HFFc6 (cell line): ENCODE measurements at regions not wholly inside any gene's neighbourhood (a gene's known extent, or its start where the extent isn't known, plus 50 kb on each side); places are given as distances from the start of the nearest gene placed in this dataset.

Experiments
- DNase-seq: peaks from one replicate; pipeline ENCODE4 v3.0.0-alpha.2; 2018
- H3K27ac Mint-ChIP-seq: 2 replicates; pipeline ENCODE4 v1.8.0; 2020; ENCODE audit warnings: mild to moderate bottlenecking, mixed read lengths
- H3K27me3 Mint-ChIP-seq: 2 replicates; pipeline ENCODE4 v1.8.0; 2021; ENCODE audit warnings: mild to moderate bottlenecking, moderate library complexity, mixed read lengths; ENCODE audit not compliant: insufficient read depth
- H3K36me3 Mint-ChIP-seq: 2 replicates; pipeline ENCODE4 v1.8.0; 2021; ENCODE audit warnings: low read depth, mixed read lengths
- H3K4me1 Mint-ChIP-seq: 2 replicates; pipeline ENCODE4 v1.8.0; 2020; ENCODE audit warnings: low read depth, mixed read lengths
- H3K4me3 Mint-ChIP-seq: 2 replicates; pipeline ENCODE4 v1.8.0; 2020; ENCODE audit warnings: mild to moderate bottlenecking, moderate library complexity, mixed read lengths
- H3K9me3 Mint-ChIP-seq: 2 replicates; pipeline ENCODE4 v1.8.0; 2020; ENCODE audit warnings: mild to moderate bottlenecking, mixed read lengths
- CTCF ChIP-seq: fragments of 200-600 bp; sonication (generic); IDR thresholded peaks from 2 replicates; pipeline ENCODE4 v1.5.0; 2021; ENCODE audit warnings: antibody characterized with exemption, mild to moderate bottlenecking

- H3K27ac Mint-ChIP-seq, result no peak overlapping the region
- peaks cover 5% of the 10 kb centered on the region; the same call in 1 of the 2 replicates for H3K9me3 Mint-ChIP-seq
- no peak for TF ChIP-seq CTCF
- H3K36me3 Mint-ChIP-seq, result no peaks in the 10 kb centered on the region
- peaks cover 8% of the 10 kb centered on the region for H3K4me1 Mint-ChIP-seq
- no peak for DNase-seq
- H3K4me3 Mint-ChIP-seq, result no peak overlapping the region
- peaks cover 28% of the 10 kb centered on the region for H3K27me3 Mint-ChIP-seq
Observed at GRCh38 chr3:72180405-72180804, 395.5 kb upstream of the PROK2 start.

GRCh38 chr3:72179107-72179464 is 394.1 kb upstream of the PROK2 start:
- Mint-ChIP-seq H3K9me3 (peaks cover 5% of the 10 kb centered on the region; the same call in 1 of the 2 replicates), H3K36me3 (no peaks in the 10 kb centered on the region), H3K27me3 (peaks cover 26% of the 10 kb centered on the region), H3K4me1 (peaks cover 8% of the 10 kb centered on the region), H3K27ac (no peak overlapping the region), H3K4me3 (no peak overlapping the region)
- TF ChIP-seq CTCF, result no peak
- DNase-seq, result no peak

- Mint-ChIP-seq H3K27me3 (peaks cover 26% of the 10 kb centered on the region), H3K36me3 (no peaks in the 10 kb centered on the region)
- DNase-seq, result no peak
Observed at GRCh38 chr3:72178463-72179106, 393.6 kb upstream of the PROK2 start.

GRCh38 chr3:72177075-72178050 is 392.4 kb upstream of the PROK2 start:
- Mint-ChIP-seq H3K36me3 (no peaks in the 10 kb centered on the region), H3K4me3 (peak overlapping the region; percentile 38; the same call in 1 of the 2 replicates), H3K27me3 (peaks cover 21% of the 10 kb centered on the region), H3K27ac (no peak overlapping the region), H3K4me1 (peaks cover 8% of the 10 kb centered on the region), H3K9me3 (peaks cover 5% of the 10 kb centered on the region; the same call in 1 of the 2 replicates)
- DNase-seq, result no peak
- no peak for TF ChIP-seq CTCF

More at GRCh38 chr3:72178463-72179106, 393.6 kb upstream of the PROK2 start:
- Mint-ChIP-seq H3K4me3 (no peak overlapping the region), H3K27ac (no peak overlapping the region), H3K9me3 (peaks cover 5% of the 10 kb centered on the region; the same call in 1 of the 2 replicates), H3K4me1 (peaks cover 8% of the 10 kb centered on the region)
- no peak for TF ChIP-seq CTCF

GRCh38 chr3:72176537-72177041 is 391.6 kb upstream of the PROK2 start:
- Mint-ChIP-seq H3K36me3 (no peaks in the 10 kb centered on the region), H3K9me3 (peaks cover 5% of the 10 kb centered on the region; the same call in 1 of the 2 replicates), H3K4me3 (no peak overlapping the region), H3K27me3 (peaks cover 17% of the 10 kb centered on the region), H3K4me1 (peaks cover 16% of the 10 kb centered on the region), H3K27ac (no peak overlapping the region)
- DNase-seq, result no peak
- TF ChIP-seq CTCF, result no peak
